GF-D8 (cell line): ENCODE measurements at regions not wholly inside any gene's neighbourhood (a gene's known extent, or its start where the extent isn't known, plus 50 kb on each side); places are given as distances from the start of the nearest gene placed in this dataset.

Experiments used
- DNase-seq: peaks from one replicate; lab custom pipeline; 2025; lab: John Stamatoyannopoulos, UW

GRCh38 chr9:1267141-1267570 is 217.0 kb downstream of the DMRT2 start:
- DNase-seq, result no peak

DNA sequence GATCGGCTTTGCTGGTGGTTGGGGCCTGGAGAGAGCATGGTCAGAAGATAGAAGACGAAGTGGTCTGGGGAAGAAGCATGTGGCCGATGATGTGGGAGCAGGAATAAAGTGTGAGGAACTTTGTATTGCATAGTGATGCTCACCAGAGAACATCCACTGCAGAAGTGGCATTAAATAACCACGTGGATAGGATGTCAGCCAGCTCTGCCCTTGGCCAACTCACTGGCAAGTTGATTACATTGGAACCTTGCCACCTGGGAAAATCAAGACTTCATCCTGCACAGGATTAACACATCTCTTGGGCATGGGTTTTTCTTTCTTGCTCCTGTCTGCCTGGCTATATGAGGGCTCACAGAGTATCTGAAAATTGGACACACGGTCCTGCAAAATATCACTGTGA is 217.4 kb downstream of the DMRT2 start:
- DNase-seq, result no peak

GRCh38 chr9:1269533-1270315 is 219.6 kb downstream of the DMRT2 start:
- no peak for DNase-seq

DNA sequence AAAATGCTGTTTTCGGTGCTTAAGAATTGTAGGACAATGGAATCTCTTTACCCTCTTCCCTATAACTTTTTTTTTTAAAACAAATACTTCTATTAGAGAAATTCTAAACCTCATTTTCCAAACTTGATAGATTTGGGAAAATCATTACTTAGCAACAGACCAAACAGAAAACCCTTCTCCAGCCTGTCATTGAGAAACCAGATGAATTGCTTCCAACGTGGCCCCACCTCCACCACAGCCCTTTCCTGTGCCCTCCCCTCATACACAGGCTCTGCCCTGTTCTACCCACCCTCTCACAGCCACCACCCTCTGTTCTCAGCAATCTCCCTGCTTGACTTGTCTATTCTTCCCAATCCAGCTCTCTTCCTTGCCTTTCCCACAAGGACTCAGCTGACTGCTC is 221.2 kb downstream of the DMRT2 start:
- no peak for DNase-seq

DNA sequence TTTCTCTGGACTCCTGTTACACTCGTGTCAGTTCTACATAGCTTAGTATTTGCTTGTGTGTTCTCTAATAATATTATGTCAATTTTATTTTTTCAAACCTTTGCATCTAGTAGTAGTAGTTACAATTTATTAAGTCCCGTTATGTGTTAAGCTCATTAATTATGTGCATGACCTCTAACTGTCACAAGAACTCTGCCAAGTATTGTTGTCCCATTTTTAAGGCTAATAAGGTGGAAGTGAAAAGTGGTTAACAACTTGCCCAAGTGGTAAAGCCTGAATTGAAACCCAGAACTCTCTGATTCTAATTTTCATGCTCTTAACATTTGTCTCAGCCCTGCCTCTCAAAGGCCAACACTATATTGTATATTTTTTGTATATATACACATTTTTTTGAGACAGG is 221.6 kb downstream of the DMRT2 start:
- DNase-seq, result no peak

GRCh38 chr9:1272488-1272887 is 222.3 kb downstream of the DMRT2 start:
- no peak for DNase-seq

GRCh38 chr9:1273859-1274258 is 223.7 kb downstream of the DMRT2 start:
- no peak for DNase-seq

GRCh38 chr9:1274334-1274733 is 224.2 kb downstream of the DMRT2 start:
- DNase-seq, result no peak

GRCh38 chr9:1276474-1276873 is 226.3 kb downstream of the DMRT2 start:
- DNase-seq, result no peak

DNA sequence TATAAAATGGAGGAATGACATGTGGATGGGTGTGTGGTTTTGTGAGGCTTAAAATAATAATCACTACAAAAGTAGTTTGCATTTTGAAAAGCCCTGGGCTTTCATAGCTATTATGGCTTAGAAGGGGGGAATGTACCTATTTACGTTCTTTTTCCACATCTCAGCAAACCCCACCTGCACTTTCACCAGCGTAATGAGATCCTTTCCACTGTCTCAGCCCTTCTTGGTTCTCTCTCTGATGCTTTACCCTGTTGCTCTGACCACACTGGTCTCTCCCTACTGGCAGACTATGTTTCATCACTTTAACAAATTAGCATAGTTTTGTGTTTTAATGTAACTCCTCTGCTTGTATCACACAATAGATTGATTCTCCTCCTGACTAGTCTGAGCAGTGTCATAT is 234.6 kb downstream of the DMRT2 start:
- no peak for DNase-seq

- DNase-seq, result no peak
Measured at GRCh38 chr9:1285526-1285925, 235.4 kb downstream of the DMRT2 start.

- no peak for DNase-seq
Measured at GRCh38 chr9:1292384-1292783, 242.2 kb downstream of the DMRT2 start.

GRCh38 chr9:1294641-1295258 is 244.6 kb downstream of the DMRT2 start:
- DNase-seq, result no peak

- no peak for DNase-seq
Measured at GRCh38 chr9:1296331-1296730, 246.2 kb downstream of the DMRT2 start.

- DNase-seq, result no peak
Measured at GRCh38 chr9:1298046-1298445, 247.9 kb downstream of the DMRT2 start.

DNA sequence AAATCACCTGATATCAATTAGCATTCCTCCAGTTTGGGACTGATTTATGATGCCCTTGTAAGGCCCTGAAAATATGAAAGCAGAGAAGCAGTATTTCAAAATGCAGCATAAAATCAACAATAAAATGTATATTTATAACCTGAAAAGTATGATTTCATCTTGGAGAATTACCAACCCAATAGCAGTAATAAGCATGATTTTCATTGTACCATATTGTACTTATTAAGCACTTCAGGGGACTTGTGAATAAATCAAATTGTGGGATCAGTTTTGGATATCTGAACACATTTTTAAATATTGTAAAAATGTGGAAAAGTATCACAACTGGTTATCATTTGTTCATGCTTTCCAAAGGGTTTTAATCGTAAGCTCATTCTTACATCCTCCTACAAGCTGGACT is 250.8 kb downstream of the DMRT2 start:
- DNase-seq, result no peak

DNA sequence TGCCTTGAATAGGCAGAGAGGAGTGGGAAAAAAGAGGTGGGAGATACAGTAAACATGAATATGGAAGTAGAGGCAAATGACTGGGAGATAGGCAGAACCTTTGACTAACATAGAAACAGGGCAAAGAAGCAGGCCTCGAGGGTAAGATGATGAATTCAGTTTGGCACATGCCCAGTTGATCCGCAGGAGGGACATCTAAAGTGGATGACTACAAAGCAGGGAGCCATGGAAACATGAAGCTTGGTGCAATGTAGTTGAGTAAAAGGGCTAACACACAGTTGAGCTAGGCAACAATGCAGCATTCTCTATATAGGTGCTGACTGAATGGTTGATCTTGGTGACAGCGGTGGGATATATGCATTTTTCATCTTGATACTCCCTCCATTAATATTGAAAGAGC is 253.8 kb downstream of the DMRT2 start:
- no peak for DNase-seq

- DNase-seq, result no peak
Measured at GRCh38 chr9:1311462-1312042, 261.4 kb downstream of the DMRT2 start.

DNA sequence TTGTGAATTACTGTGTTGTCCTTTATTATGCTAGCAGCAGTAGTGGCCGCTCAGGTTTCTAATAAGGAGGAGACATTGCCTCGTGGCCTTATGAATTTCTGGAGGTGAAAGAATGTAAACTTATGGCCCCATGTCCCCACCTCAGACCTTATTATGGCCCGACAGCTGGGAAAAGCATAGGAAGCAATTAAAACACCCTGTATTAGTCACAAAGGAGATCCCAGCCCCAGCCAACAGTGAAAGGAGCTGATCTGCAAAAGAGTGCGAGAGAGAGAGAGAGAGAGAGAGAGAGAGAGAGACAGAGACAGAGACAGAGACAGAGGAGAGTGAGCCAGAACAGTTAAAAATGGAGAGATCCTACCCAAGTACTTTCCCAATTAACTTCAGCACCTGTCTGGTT is 269.3 kb downstream of the DMRT2 start:
- DNase-seq, result no peak

DNA sequence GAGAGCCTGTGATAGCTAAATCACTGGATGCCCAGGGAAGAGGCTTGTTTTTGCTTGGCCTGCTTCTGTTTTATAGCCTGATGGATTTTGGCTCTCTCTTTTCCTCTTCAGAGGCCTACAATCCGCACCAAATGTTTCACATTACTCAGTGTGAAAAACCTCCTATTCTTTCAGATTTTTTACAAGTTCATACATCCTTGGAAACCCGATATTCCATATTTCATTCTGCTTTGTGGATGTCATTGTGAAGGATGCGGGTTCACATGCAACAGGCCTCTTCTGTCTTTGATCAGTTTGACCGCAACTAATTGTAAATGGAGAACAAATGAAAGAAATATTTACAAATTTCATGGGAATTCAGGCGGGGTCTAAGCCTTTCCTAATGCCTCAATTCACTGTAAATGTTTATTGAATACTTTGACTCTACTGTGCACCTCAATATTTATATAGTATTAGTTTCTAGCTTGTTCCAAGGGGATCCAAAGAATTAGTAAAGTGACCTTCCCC is 269.9 kb downstream of the DMRT2 start:
- no peak for DNase-seq

GRCh38 chr9:1320607-1321195 is 270.5 kb downstream of the DMRT2 start:
- DNase-seq, result no peak

DNA sequence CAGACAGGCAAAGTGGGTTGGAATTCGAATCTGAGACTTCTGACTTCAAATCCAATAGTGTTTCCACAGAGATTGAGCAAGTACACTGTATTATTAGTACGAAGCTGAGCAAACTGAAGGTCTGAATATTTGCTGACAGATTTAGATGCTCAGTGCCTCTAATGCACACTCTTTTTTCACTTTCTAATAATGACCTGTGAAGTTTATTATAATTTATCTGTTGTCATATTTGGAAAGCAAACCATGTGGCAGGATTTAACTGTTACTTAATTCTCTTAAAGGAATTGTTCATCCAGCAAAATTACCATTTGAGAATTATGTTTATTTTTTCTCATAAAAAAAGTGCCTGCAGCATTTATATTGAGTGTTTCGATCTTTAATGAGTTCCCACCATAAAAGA is 277.3 kb downstream of the DMRT2 start:
- DNase-seq, result no peak

DNA sequence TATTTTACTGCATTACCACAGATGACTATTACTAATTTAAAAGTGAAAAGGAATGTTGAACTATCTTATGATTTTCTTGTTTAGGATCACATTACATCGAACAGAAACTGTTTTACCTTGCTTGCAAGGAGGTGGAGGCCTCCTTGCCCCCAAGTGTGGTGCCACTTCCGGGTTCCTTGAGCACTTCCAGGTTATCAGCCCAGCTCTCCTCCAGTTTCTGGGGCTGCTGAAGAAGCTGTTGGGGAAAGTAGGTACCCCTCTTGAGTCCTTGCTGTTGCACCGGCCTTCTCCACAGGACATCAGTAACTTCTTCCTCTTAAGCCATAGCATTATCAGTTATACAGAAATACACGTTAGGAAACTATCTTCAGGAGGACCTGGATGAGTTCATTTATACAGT is 278.2 kb downstream of the DMRT2 start:
- DNase-seq, result no peak
